Stimulated activated CD4-positive, alpha-beta T cell treated with anti-CD3 and anti-CD28 coated beads, Interleukin-1b, Interleukin-23, amount 100 ng/mL, for 4 hours (primary cell): ENCODE measurements at regions not wholly inside any gene's neighbourhood (a gene's known extent, or its start where the extent isn't known, plus 50 kb on each side); places are given as distances from the start of the nearest gene placed in this dataset.
"Not testable (repeated sequence)": the region's sequence is repeated elsewhere in the genome, so short reads cannot be mapped to it uniquely, and the experiment has no call there.

ENCODE experiments used
- DNase-seq, 2 donors: peaks; one replicate each; pipeline ENCODE4 v3.0.0-alpha.2; 2020; ENCODE audit warnings: low read depth in 2 of 2

GRCh38 chr3:152621006-152621868 lies 213.7 kb upstream of the P2RY1 start:
- no peak for DNase-seq

- no peak for DNase-seq
Measured at GRCh38 chr3:152621967-152622810, 212.7 kb upstream of the P2RY1 start.

- no peak for DNase-seq
Measured at GRCh38 chr3:152622811-152623167, 212.1 kb upstream of the P2RY1 start.

GRCh38 chr3:152623286-152623911 lies 211.5 kb upstream of the P2RY1 start:
- DNase-seq = no peak

GRCh38 chr3:152626226-152626625 lies 208.7 kb upstream of the P2RY1 start:
- DNase-seq = no peak

GRCh38 chr3:152628496-152628895 lies 206.4 kb upstream of the P2RY1 start:
- no peak for DNase-seq

- DNase-seq = no peak
Measured at GRCh38 chr3:152629363-152630122, 205.4 kb upstream of the P2RY1 start.

- DNase-seq = no peak
Measured at GRCh38 chr3:152635389-152635788, 199.5 kb upstream of the P2RY1 start.

GRCh38 chr3:152636651-152637050 lies 198.3 kb upstream of the P2RY1 start:
- no peak for DNase-seq

- DNase-seq = no peak
Measured at GRCh38 chr3:152638214-152638613, 196.7 kb upstream of the P2RY1 start.

- DNase-seq = no peak
Measured at GRCh38 chr3:152638707-152639450, 196.1 kb upstream of the P2RY1 start.

GRCh38 chr3:152641198-152641597 lies 193.7 kb upstream of the P2RY1 start:
- DNase-seq = no peak

- DNase-seq = no peak
Measured at GRCh38 chr3:152642658-152643057, 192.3 kb upstream of the P2RY1 start.

GRCh38 chr3:152644478-152644877 lies 190.5 kb upstream of the P2RY1 start:
- DNase-seq = no peak

GRCh38 chr3:152646004-152646403 lies 188.9 kb upstream of the P2RY1 start:
- no peak for DNase-seq

GRCh38 chr3:152650177-152650576 lies 184.8 kb upstream of the P2RY1 start:
- DNase-seq = no peak

- not testable (repeated sequence) for DNase-seq
Measured at GRCh38 chr3:152650923-152651322, 184.0 kb upstream of the P2RY1 start.

- DNase-seq = no peak
Measured at GRCh38 chr3:152656214-152656971, 178.5 kb upstream of the P2RY1 start.

GRCh38 chr3:152656972-152657355 lies 178.0 kb upstream of the P2RY1 start:
- no peak for DNase-seq
